Fibroblast of skin of right biceps (primary cell): ENCODE measurements at regions not wholly inside any gene's neighbourhood (a gene's known extent, or its start where the extent isn't known, plus 50 kb on each side); places are given as distances from the start of the nearest gene placed in this dataset.

ENCODE experiments used
- DNase-seq: peaks from one replicate; pipeline ENCODE4 v3.0.0-alpha.2; 2013

DNA sequence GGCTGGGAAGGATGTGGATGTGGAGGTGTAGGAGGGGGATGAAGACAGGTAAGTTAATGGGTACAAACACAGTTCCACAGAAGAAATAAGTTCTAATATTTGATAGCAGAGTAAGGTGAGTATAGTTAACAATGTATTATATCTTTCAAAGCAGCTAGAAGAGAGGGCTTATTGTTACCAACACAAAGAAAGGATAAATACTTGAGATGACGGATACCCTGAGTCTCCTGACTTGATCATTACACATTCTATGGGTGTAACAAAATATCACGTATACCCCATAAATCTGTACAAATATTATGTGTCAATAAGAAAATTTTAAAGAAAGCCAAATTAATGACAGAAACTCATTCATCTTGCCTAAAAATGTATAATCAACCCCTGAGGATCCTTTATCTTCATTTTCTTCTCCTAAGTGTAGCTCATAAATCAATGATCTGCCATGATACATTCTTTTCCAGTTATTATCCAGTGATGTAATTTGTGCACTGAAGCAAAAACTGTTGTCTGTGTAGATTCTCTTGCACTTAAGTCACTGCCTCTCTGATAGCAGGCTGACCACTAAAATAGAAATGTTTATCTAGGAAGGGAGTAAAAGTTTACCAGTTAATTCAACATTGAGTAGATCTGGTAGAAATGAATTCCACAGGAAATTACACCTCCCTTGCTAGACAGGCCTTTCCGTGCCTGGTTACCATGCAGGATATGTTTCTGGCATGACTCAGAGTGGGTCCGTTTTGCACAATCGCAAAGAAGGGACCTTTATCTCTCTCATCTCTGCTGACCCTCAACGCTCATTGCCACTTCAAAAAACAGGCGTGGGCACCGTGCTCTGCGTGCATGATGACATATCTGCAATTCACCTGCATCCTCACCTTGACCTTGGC, 249.7 kb upstream of the NCKAP5 start:
- peak; percentile 99 for DNase-seq

DNA sequence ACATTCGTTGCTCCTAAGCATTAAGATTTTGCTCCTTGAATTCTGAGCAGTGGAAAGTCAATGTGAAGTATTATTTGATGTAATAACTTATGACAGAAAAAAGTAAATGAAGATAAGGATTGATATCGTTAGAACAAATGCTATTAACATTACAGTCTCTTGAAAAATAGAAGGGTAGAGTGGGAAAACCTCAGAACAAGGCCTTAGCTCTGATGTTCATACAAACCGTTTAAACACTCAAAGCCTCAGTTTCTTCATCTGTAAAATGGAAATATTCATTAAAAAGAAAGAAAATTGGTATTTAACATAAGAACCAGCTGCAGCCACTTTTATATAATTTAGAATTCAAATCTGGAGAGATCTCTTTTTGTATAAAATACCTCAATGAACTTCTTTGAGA, 250.4 kb upstream of the NCKAP5 start:
- no peak for DNase-seq

DNA sequence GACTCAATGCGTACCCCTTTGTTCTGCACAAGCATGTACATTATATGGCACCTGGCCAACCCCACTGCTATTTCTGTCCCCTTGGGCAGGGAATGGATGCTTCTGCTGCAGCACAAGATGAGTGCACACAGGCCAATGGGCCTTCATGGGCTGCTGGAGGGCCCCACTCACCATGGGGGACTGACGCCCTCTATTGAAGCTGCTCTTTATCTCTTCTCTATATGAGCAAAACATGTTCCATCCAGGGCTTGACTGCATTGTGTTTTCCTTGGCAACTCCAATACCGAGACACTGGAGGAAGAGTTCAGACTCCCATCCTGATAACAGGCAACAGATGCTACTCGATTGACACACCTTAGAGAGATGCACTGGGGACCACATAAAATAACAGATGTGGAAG, 251.6 kb upstream of the NCKAP5 start:
- DNase-seq: peak; percentile 78

DNA sequence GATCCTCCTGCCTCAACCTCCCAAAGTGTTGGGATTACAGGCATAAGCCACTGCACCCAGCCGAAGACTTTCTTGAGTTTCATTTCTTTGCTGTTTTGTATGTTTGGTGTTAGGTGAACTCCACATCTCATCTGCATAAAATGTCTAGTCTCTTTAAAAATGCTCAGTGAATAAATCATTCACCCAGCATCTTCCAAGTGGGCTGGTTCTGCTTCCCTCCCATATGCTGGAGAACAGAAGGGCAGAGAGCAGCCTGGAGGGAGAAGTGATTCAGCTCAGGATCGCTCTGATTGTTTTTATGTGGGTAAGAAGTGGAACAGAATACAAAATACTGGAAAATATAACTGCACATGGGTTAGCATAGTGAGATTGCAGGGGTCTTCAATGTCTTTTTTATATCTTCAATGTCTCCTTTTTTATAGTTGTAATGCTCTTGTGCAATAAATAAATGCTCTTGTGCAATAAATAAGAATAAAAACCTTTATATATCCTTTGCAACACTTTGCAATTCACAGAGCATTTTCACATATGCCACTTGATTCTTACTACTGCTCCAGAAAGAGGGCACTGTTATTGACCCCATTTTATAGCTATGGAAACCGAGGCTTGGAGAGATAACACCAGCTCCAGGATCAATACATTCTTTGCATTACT, 253.0 kb upstream of the NCKAP5 start:
- peak; percentile 74 for DNase-seq

DNA sequence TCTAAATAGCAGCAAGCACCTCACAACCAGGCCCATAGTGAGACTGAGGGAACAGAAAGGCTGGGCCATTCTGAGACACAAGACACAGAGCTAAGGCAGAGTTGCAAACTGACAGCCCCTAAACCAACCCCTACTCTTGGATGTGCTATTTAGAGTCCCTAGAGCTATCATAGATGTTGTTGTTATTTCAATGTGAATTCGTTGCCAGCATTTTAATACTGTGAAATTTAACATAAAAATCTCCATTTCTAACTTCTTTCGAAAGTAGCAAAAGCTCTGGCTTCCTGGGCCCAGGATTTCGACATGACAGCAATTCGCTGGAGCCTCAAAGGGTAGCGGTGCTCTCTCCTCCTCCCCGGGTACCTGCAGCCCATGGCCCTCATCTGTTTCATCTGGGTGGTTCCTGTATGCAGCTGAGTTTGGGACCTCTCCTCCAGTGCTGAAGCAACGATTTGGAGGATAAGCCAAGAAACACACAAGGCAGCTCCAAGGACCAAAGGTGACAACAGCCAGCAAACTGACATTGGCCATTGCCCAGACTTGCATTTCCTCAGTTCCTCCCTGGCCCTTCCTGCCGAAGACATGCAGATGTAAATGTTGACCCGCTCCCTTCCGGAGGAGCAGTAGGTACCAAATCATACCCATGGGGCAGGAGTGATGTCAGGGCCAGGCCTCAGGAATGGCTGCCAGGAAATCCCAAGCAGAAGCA, 254.4 kb upstream of the NCKAP5 start:
- no peak for DNase-seq

DNA sequence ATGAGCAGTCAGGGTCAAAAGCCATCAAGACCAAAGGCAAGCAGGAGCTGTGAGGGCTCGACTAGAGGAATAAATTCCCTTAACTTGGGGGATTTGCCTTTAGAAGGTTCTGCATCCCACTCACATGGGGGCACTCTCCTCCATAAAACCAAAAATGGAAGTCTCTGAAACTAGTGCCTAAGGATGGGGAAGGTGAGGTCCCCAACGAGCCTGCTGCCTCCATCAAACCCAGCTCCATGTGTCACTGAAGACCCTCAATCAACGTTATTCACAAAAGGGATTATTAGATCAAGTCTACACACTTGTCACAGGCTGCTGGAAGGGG, 254.9 kb upstream of the NCKAP5 start:
- DNase-seq: no peak

DNA sequence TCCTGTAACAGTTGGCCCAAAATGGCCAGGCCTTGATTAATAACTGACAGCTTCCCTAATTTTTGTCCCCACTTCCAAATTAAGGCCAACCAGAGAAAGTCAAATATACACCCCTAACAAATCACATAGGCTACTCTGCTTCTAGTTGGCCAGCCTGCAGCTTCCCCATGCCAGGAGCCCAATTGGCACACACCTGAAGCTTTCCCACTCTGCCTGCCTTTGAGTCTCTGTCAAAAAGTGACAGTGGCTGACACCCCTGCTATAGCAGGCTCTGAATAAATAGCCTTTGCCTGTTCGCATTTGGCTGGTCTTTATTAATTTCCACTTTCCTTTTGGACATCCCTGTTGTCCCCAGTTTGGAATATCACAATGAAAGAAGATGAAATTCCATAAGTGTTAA, 256.6 kb upstream of the NCKAP5 start:
- no peak for DNase-seq

DNA sequence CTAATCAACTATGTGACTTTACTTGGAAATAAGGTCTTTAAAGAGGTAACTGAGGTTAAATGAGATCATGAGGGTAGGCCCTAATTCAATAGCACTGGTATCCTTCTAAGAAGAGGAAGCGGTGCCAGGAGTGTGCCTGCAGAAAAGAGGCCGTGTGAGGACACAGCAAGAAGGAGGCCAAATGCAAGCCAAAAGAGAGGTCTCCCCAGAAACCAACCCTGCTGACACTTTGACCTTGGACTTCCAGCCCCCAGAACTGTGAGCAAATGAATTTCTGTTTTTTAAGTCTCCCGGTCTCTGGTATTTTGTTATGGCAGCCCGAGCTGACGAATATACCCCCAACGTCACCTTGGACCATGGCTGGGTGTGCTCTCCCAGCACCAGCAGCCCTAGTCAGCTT, 257.5 kb upstream of the NCKAP5 start:
- no peak for DNase-seq

DNA sequence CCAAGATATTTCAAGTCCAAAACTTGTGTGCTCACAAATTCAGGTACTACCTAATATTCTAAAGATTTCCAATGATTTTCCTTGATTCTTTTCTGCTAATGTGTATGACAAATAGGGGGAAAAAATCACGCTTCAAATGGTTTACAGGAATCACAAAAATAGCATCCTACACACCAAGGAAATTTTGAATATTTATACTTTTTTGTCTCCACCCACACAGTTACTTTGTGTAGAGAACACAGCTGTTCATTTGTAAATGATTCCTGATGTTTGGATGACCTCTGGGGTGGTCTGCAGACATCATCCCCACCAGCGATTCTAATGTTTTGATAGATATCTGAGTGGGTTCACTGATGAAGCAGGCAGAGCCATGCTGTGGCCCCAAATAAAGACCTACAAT, 260.6 kb upstream of the NCKAP5 start:
- no peak for DNase-seq

DNA sequence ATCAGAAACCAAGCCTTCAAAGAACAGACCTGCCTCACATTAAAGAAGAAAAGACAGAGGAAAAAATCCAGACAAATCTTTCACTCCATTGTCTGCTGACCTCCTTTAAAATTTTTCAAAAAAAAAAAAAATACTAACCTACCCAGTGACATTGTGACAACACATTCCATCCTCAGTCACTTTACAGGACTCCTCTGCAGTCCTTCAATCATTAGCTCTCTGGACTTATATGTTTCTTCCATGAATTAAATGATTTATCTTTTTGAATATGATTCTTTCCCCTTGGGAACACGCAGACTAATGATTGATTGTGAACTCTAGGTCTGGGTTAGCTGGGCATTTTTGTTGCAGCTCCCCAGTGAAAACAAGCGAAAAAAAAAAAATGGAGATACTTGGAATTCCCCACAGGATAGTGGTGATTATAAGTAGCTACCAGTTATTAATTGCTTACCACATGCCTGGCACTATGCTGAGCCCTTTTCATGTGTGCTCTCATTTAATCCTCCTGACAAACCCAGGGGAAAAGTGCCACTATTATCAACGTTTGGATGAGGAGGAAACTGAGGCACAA, 261.3 kb upstream of the NCKAP5 start:
- peak; percentile 21 for DNase-seq

DNA sequence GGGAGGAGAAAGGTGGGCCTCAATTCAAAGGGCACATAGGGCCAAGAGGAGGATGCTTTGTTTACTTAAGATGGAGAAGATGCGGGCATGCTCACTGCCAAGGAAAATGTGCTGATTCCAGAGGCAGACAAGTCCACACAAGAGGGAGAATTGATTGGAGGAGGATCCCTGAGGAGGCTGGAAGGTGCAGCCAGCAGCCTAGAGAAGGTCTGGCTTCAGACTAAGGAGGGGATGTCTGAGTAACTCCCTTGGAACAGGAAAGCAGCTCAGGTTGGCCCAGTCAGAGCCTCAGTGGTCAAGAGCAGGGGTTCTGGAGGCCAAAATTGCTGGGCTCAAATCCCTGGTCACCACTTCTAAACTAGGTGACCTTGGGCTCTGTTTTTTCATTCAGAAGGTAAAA, 265.5 kb upstream of the NCKAP5 start:
- DNase-seq: no peak

DNA sequence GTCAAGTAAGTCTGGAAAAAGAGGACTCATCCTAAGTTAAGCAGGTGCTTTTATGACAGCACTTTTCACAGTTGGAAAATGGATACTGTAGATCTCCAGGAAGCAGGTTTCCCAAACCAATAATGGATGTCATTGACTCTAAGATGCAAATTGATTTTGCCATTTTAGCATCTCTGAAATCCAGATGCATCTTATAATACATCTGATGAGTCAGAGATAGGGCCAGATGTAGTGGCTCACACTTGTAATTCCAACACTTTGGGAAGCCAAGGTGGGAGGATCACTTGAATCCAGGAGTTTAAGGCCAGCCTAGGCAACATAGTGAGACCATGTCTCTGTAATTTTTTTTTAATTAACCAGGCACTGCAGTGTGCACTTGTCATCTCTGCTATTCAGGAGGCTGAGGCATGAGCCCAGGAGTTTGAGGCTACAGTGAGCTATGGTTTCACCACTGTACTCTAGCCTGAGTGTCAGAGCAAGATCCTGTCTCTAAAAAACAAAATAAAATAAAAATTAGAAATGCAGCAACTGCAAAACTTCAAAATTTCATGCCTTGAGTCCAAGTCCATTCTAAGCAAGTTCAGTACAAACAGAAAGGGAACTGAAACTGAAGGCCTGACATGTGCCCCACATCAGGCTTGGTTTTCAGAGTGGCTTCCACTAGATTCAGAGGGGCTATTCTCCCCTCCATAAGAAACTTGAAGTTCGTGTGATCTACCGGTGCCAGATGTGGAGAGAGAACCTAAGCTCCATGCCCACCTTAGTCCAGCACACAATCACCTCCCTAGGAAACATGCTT, 267.8 kb upstream of the NCKAP5 start:
- no peak for DNase-seq

DNA sequence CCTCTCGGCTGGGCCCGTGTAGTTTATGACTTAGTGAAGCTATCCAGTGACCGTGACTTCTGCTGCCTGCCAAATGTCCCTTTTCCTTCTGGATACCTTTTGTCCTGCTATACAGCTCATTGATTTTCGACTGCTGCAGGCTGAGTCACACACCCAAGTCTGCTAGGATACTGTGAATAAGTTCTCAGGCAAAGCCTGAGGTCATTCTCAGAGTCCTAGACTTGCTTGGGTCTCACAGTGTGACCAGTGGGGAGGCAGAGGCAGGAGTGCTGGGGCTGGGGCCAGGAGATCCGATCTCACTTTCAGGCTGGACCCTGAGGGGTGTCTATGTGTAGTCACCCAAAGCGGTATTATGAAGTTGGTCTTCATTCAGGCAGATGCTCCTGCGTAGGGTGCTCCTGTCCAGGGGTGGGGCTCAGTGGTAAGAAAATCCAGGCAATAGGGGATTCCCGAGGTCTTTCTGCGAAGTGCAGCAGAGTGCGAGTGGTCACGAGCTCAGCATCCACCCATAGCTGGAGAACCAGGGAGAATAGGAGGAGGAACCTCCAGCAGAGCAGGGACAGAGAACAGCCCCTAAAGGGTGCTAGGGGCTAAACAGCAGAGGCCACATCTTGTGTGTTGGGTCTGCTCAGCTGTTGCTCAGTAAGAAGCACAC, 268.6 kb upstream of the NCKAP5 start:
- peak; percentile 36 for DNase-seq

DNA sequence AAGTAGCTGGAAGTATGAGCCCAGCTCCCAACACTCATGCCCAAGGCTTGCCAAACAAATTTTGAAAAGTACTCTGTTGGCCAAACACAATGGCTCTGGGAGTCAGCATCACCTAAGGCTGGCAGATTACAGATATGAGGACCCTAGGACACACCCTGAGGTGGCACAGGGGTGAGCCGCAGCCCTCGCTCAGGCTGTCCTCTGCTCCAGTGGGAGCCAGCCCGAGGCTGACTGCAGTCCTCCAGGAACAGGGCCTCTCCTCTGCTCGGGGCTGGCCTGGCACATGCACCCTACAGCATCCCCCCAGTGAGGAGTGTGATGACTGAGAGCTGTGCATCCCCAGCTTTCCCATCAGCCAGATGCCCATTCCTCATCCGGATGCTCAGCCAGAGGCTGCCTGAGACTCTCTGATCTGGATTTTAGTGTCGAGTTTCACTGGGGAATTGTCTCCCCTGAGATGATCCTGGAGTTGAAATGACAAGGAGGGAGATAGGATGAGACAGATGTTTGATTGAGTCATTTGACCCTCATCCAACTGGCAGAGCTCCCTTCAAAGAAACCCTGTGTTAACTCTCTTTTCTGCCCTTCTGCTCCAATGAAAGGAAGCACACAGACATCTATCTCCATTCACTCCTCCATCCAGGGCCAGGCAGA, 269.3 kb upstream of the NCKAP5 start:
- peak; percentile 89 for DNase-seq

DNA sequence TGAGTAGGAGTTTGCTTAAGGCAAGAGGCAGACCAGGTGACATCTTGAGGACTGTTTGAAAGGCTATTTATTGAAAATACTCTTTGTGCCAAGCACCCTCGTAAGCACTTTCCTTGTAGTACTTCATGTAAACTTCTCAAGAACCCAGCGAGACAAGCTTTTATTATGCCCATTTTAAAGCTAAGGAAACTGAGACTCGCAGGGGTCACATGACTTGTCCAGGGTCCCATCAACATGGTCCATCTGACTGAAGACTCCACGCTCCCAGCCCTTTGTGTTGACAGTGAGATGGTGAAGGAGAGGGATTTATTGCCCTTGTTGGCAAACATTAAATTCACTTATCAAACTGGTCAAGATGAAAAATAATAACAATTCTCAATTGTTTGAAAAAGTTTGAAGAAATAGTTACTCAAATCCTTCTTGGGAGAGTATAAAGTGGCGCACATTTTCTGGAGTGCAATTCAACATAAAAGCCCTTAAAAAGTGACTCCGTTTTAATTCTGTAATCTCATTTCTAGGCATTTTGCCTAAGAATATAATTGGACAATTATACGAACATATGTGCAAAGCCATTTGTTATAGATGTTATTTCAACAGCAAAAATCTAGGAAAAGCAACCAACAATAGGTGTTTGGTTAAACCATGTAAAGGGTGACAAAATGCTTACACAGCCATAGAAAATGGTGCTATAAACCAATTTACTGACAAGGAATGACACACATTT, 270.5 kb upstream of the NCKAP5 start:
- DNase-seq: peak; percentile 32

DNA sequence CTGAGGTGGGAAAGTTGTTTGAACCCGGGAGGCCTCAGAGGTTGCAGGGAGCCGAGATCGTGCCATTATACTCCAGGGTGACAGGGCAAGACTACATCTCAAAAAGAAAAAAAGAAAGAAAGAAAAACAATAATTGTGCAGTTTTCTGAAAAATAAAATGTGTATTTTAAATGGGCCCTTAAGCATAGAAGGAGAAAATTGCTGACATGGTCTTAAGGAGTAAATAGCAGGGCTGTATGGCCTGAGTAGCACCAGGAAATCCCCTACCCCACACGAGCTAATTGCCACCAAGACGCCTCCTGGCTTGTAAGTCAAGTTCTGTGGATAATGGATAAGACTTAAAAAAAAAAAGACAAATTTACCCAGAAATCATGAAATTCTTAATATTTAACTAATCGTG, 271.4 kb upstream of the NCKAP5 start:
- DNase-seq: no peak

DNA sequence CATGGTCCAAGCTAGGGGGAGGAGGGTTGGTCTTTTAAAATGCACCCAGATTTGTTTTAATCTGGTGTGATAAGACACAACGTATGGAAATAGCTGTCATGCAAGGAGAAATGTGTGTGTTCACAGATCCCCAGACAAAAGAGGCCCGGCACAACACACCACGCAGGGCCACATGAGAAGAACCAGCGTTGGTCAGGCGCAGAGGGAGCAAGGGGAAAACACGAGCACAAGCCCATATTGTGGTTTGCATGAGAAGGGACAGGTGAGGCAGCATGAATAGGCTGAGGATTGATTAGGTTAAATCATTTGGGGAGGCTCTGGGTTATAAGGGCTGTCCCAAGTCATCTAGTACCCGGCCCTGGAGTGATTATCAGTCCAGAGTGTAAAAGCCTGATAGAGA, 272.5 kb upstream of the NCKAP5 start:
- no peak for DNase-seq

DNA sequence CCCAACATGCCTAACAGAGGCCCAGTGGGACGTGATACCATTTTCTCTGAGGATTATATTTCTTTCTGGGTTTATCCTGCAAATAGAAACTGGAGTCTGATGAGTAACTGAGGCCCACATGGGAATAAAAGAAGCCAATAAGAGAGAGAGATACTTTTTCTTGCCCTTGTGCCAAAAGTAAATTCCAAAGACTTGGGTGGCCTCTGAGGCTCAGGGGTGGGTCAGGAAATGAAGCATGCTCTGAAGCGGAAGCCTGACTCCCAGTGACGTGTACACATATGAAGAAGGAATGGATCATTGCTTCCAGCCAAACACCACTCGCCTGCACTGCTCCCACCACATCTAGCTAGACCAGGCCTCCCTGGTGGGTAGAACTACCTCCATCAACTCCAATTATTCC, 273.6 kb upstream of the NCKAP5 start:
- DNase-seq: peak; percentile 99

DNA sequence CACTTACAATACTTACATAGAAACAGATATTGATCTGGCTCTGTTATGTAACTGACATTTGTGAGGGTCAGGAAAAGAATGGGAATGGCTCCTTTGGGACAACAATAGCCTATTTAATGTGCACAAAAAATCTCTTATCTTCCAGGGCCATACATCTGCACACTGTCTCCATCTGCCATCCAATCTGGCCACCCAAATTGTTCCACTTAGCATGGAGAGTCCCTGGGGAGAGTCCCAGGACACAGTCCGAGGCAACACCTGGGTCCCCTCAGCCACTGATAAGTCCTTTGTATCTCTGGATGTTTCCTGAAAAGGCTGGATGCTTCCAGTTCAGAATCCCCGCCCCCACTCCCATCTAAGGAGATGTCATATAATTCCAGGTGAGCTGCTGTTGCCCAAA, 274.2 kb upstream of the NCKAP5 start:
- no peak for DNase-seq

DNA sequence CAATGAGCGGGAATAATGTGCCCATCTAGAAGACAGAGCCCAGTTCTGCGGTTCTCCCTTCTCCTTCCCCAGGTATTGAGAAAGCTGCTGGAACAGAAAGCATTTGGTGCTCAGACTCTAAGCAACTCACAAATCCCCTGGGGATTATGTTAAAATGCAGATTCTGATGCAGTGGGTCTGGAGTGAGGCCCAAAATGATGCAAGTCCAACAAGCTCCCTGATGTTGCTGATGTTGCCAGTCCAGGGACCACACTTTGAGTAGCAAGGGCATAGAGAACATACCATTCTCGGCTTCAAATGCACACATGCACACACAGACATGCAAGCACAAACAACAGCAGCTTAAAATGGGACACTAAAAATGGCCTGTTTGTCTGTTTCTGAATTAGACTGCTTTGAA, 274.8 kb upstream of the NCKAP5 start:
- peak; percentile 30 for DNase-seq

DNA sequence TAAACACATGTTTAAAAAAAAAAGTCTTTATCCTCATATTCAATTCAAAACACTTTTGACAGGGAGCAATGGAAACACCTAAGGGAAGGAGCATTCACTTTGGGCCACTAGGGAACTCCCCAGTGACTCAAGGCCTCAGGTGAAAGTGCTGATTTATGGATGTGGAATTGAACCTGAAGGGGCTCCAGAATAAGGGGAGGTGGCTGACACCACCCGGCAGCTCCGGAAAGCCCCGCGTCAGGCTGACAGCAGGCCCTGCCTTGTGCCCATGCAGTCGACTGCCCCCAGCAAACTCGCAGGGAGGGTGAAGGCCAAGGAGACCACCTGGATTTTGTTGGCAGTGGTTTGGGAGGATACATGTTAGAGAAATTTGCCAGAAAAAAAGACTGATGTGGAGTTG, 275.3 kb upstream of the NCKAP5 start:
- no peak for DNase-seq
